Loucy (cell line): ENCODE measurements at regions not wholly inside any gene's neighbourhood (a gene's known extent, or its start where the extent isn't known, plus 50 kb on each side); places are given as distances from the start of the nearest gene placed in this dataset.
A peak's percentile ranks its signal among the peaks of the same experiment; 100 is the strongest.

Source experiments
- H2AFZ ChIP-seq: fragments of 200-600 bp; sonication (generic); 2 replicates; pipeline ENCODE4 v1.6.0; 2016; ENCODE audit warnings: antibody characterized with exemption, mild to moderate bottlenecking, low read length, moderate library complexity
- H3F3A ChIP-seq: fragments of 200-600 bp; 2 replicates; pipeline ENCODE4 v1.6.0; 2016; ENCODE audit warnings: antibody characterized with exemption, low read depth, mild to moderate bottlenecking
- H3K27me3 ChIP-seq: fragments of 200-600 bp; sonication (generic); 2 replicates; pipeline ENCODE4 v1.6.1; 2014; ENCODE audit warnings: low read length, mild to moderate bottlenecking; ENCODE audit not compliant: insufficient read depth, poor library complexity, severe bottlenecking
- H3K36me3 ChIP-seq: fragments of 200-600 bp; sonication (generic); 2 replicates; pipeline ENCODE4 v1.6.1; 2016; ENCODE audit warnings: low read length; ENCODE audit not compliant: insufficient read depth
- H3K4me1 ChIP-seq: fragments of 200-600 bp; sonication (generic); 2 replicates; pipeline ENCODE4 v1.5.1; 2014; ENCODE audit warnings: low read length, mild to moderate bottlenecking; ENCODE audit not compliant: insufficient read depth, poor library complexity, severe bottlenecking
- H3K4me2 ChIP-seq: fragments of 200-600 bp; sonication (generic); 2 replicates; pipeline ENCODE4 v1.6.0; 2014; ENCODE audit warnings: antibody characterized with exemption, low read length, low read depth, mild to moderate bottlenecking; ENCODE audit not compliant: poor library complexity, severe bottlenecking
- H3K4me3 ChIP-seq: fragments of 200-600 bp; sonication (generic); 2 replicates; pipeline ENCODE4 v1.5.1; 2014; ENCODE audit warnings: low read length, mild to moderate bottlenecking, mixed read lengths; ENCODE audit not compliant: poor library complexity, severe bottlenecking
- H3K79me2 ChIP-seq: fragments of 200-600 bp; sonication (generic); 2 replicates; pipeline ENCODE4 v1.6.1; 2014; ENCODE audit warnings: low read length; ENCODE audit not compliant: insufficient read depth
- H3K9ac ChIP-seq: fragments of 200-600 bp; sonication (generic); 2 replicates; pipeline ENCODE4 v1.6.0; 2014; ENCODE audit warnings: mild to moderate bottlenecking, low read depth, low read length, moderate library complexity; ENCODE audit not compliant: poor library complexity, severe bottlenecking
- H3K9me2 ChIP-seq: fragments of 200-600 bp; sonication (generic); replicated peaks from 2 replicates; pipeline ENCODE4 v1.6.1; 2016; ENCODE audit warnings: low read depth, low read length, mixed read lengths
- H3K9me3 ChIP-seq: fragments of 200-600 bp; sonication (generic); 2 replicates; pipeline ENCODE4 v1.6.1; 2014; ENCODE audit warnings: mild to moderate bottlenecking, antibody characterized with exemption, low read length, low read depth; ENCODE audit not compliant: insufficient read depth
- H4K20me1 ChIP-seq: fragments of 200-600 bp; sonication (generic); 2 replicates; pipeline ENCODE4 v1.6.0; 2014; ENCODE audit warnings: antibody characterized with exemption, low read length, mild to moderate bottlenecking; ENCODE audit not compliant: insufficient read depth, poor library complexity, severe bottlenecking
- CTCF ChIP-seq: fragments of 200-600 bp; sonication (generic); conservative IDR thresholded peaks from 2 replicates; pipeline ENCODE4 v1.5.1; 2014; ENCODE audit warnings: mild to moderate bottlenecking, antibody characterized with exemption, low read length
- EZH2phosphoT487 ChIP-seq: fragments of 200-600 bp; IDR thresholded peaks from 2 replicates; pipeline ENCODE4 v1.6.1; 2018; ENCODE audit warnings: antibody characterized with exemption, mild to moderate bottlenecking, moderate library complexity, borderline replicate concordance

GRCh38 chr6:1554141-1554475, 55.6 kb upstream of the FOXC1 start:
- no peaks in the 10 kb centered on the region for H3K9me3 ChIP-seq
- no peak for TF ChIP-seq CTCF
- TF ChIP-seq EZH2phosphoT487, result no peak
- H3K4me1 ChIP-seq, result peaks cover 18% of the 10 kb centered on the region
- no peaks in the 10 kb centered on the region for H3K9me2 ChIP-seq
- H3F3A ChIP-seq, result 0 out of 2 replicates have a peak, but pooled peaks cover 3% of the 10 kb centered on the region
- H3K4me3 ChIP-seq, result peak overlapping the region; percentile 78
- H3K4me2 ChIP-seq, result peak overlapping the region; percentile 85
- H3K9ac ChIP-seq, result peak overlapping the region; percentile 89
- no peaks in the 10 kb centered on the region for H3K27me3 ChIP-seq
- H2AFZ ChIP-seq, result peak overlapping the region; percentile 84
- H3K36me3 ChIP-seq, result no peaks in the 10 kb centered on the region
- no peaks in the 10 kb centered on the region for H4K20me1 ChIP-seq
- H3K79me2 ChIP-seq, result peaks cover 5% of the 10 kb centered on the region; the same call in 1 of the 2 replicates

- peak overlapping the region; percentile 85 for H3K4me2 ChIP-seq
- TF ChIP-seq EZH2phosphoT487 (no peak), CTCF (peak; percentile 70)
- peak overlapping the region; percentile 89 for H3K9ac ChIP-seq
- H3K9me3 ChIP-seq, result no peaks in the 10 kb centered on the region
- H3K79me2 ChIP-seq, result peaks cover 5% of the 10 kb centered on the region; the same call in 1 of the 2 replicates
- no peaks in the 10 kb centered on the region for H3K27me3 ChIP-seq
- no peaks in the 10 kb centered on the region for H3K9me2 ChIP-seq
- H3K36me3 ChIP-seq, result no peaks in the 10 kb centered on the region
- 0 out of 2 replicates have a peak, but pooled peaks cover 3% of the 10 kb centered on the region for H3F3A ChIP-seq
- H3K4me3 ChIP-seq, result peak overlapping the region; percentile 78
- H3K4me1 ChIP-seq, result peaks cover 18% of the 10 kb centered on the region
- no peaks in the 10 kb centered on the region for H4K20me1 ChIP-seq
- H2AFZ ChIP-seq, result peak overlapping the region; percentile 84
Measured at GRCh38 chr6:1554476-1555310, 55.0 kb upstream of the FOXC1 start.

- Histone ChIP-seq H3K79me2 (peaks cover 5% of the 10 kb centered on the region; the same call in 1 of the 2 replicates), H3K9me3 (no peaks in the 10 kb centered on the region), H3K4me3 (no peak overlapping the region), H3K9me2 (no peaks in the 10 kb centered on the region), H3K36me3 (no peaks in the 10 kb centered on the region), H3K9ac (no peak overlapping the region), H3K27me3 (no peaks in the 10 kb centered on the region), H3K4me1 (peaks cover 10% of the 10 kb centered on the region), H2AFZ (no peak overlapping the region), H4K20me1 (no peaks in the 10 kb centered on the region), H3K4me2 (no peak overlapping the region), H3F3A (0 out of 2 replicates have a peak, but pooled peaks cover 3% of the 10 kb centered on the region)
- no peak for TF ChIP-seq CTCF
- TF ChIP-seq EZH2phosphoT487, result no peak
Measured at GRCh38 chr6:1558388-1558787, 51.3 kb upstream of the FOXC1 start.
